ENCODE measurements at regions not wholly inside any gene's neighbourhood (a gene's known extent, or its start where the extent isn't known, plus 50 kb on each side); places are given as distances from the start of the nearest gene placed in this dataset.
A peak's percentile ranks its signal among the peaks of the same experiment; 100 is the strongest.

GRCh38 chr4:141565379-141566089 is 70.8 kb upstream of the IL15 start:
- in situ Hi-C loops (cut with HindIII; ENCODE audit: extremely low pct_ligation_motif_present, low pct_unique_long_range_greater_than_20kb) (no loop called here), intact Hi-C loops (cut with micrococcal nuclease; ENCODE audit: unreplicated experiment) (no loop called here)
- no peaks in the 10 kb centered on the region for H3K4me1 ChIP-seq (ENCODE audit: insufficient read depth, low read length)
- H4K20me1 ChIP-seq (ENCODE audit: insufficient read depth, low read length): no peaks in the 10 kb centered on the region
- H2AFZ ChIP-seq (ENCODE audit: low read length): no peak overlapping the region
- no peaks in the 10 kb centered on the region for H3K79me2 ChIP-seq (ENCODE audit: insufficient read depth, low read length)
- ATAC-seq: no peak
- no peak overlapping the region for H3K4me3 ChIP-seq (replicated peaks in 1 of 3; ENCODE audit: insufficient read depth in 1 of 3, low read depth in 2 of 3, low read length in 3 of 3)
- ChIA-PET POLR2A (no interaction called here), CTCF (ENCODE audit: low intra/inter-chr PET ratio, low total read pairs) (no interaction called here)
- H3K4me2 ChIP-seq (ENCODE audit: low read depth, low read length): no peak overlapping the region
- no peak overlapping the region for H3K27ac ChIP-seq (ENCODE audit: extremely low read length, insufficient read depth, low read length)
- 0% methylated on average over 3 of the region's 3 CpGs for WGBS (ENCODE audit: low lambda C conversion rate)
- FAIRE-seq: no peak
- no peaks in the 10 kb centered on the region for H3K36me3 ChIP-seq (replicated peaks in 1 of 2; ENCODE audit: control insufficient read depth in 1 of 2, insufficient read depth in 2 of 2, low read length in 2 of 2)
- TF ChIP-seq MAFK (conservative IDR thresholded peaks at IDR 0.05 in 1 of 2, IDR thresholded peaks at IDR 0.05 in 1 of 2; ENCODE audit: low read length in 2 of 2) (peak; percentile 51 to 62), MAFF (IDR thresholded peaks at IDR 0.05; ENCODE audit: low read depth, low read length) (peak; percentile 35), NFE2L2 (IDR thresholded peaks at IDR 0.05; ENCODE audit: low read length) (peak; percentile 67), ESRRA (CRISPR knock-in tag; IDR thresholded peaks at IDR 0.05; ENCODE audit: low read depth) (no peak)
- no TSS peak for BruUV-seq (replicated peaks)
- H3K9ac ChIP-seq (ENCODE audit: insufficient read depth, low read depth, low read length): no peak overlapping the region
- H3K27me3 ChIP-seq (ENCODE audit: control insufficient read depth in 1 of 2, insufficient read depth in 2 of 2, low read length in 2 of 2): no peaks in the 10 kb centered on the region
- peak; percentile 1 for DNase-seq (ENCODE audit: low spot score)
- no peaks in the 10 kb centered on the region for H3K9me3 ChIP-seq (ENCODE audit: low read length)

- no peaks in the 10 kb centered on the region for H3K79me2 ChIP-seq (ENCODE audit: insufficient read depth, low read length)
- no peak overlapping the region for H2AFZ ChIP-seq (ENCODE audit: low read length)
- no peaks in the 10 kb centered on the region for H3K36me3 ChIP-seq (replicated peaks in 1 of 2; ENCODE audit: control insufficient read depth in 1 of 2, insufficient read depth in 2 of 2, low read length in 2 of 2)
- FAIRE-seq (no peak), DNase-seq (ENCODE audit: low spot score) (no peak), ATAC-seq (no peak)
- H3K4me3 ChIP-seq (replicated peaks in 1 of 3; ENCODE audit: insufficient read depth in 1 of 3, low read depth in 2 of 3, low read length in 3 of 3): no peak overlapping the region
- no peaks in the 10 kb centered on the region for H3K4me1 ChIP-seq (ENCODE audit: insufficient read depth, low read length)
- intact Hi-C loops (cut with micrococcal nuclease; ENCODE audit: unreplicated experiment): no loop called here
- WGBS (ENCODE audit: low lambda C conversion rate): 17% methylated on average over 4 of the region's 4 CpGs
- in situ Hi-C loops (cut with HindIII; ENCODE audit: extremely low pct_ligation_motif_present, low pct_unique_long_range_greater_than_20kb): no loop called here
- H3K9ac ChIP-seq (ENCODE audit: insufficient read depth, low read depth, low read length): no peak overlapping the region
- POLR2A ChIA-PET: no interaction called here
- H3K9me3 ChIP-seq (ENCODE audit: low read length): no peaks in the 10 kb centered on the region; the same call in 1 of the 2 replicates
- H3K4me2 ChIP-seq (ENCODE audit: low read depth, low read length): no peak overlapping the region
- no peak overlapping the region for H3K27ac ChIP-seq (ENCODE audit: extremely low read length, insufficient read depth, low read length)
- no peaks in the 10 kb centered on the region for H3K27me3 ChIP-seq (ENCODE audit: control insufficient read depth in 1 of 2, insufficient read depth in 2 of 2, low read length in 2 of 2)
- no peaks in the 10 kb centered on the region for H4K20me1 ChIP-seq (ENCODE audit: insufficient read depth, low read length)
- CTCF ChIA-PET (ENCODE audit: low intra/inter-chr PET ratio, low total read pairs): no interaction called here
- no TSS peak for BruUV-seq (replicated peaks)
- TF ChIP-seq ZNF737 (CRISPR knock-in tag; IDR thresholded peaks at IDR 0.05; ENCODE audit: borderline replicate concordance): no peak
- no peak for TF ChIP-seq SMYD3 (CRISPR knock-in tag; IDR thresholded peaks at IDR 0.05)
- TF ChIP-seq IRX3 (CRISPR knock-in tag; IDR thresholded peaks at IDR 0.05; ENCODE audit: borderline replicate concordance, low read depth): no peak
- TF ChIP-seq ZC3H4 (CRISPR knock-in tag; IDR thresholded peaks at IDR 0.05; ENCODE audit: borderline replicate concordance): no peak
- TF ChIP-seq SKIL (CRISPR knock-in tag; IDR thresholded peaks at IDR 0.05; ENCODE audit: borderline replicate concordance): no peak
- no peak for TF ChIP-seq SUZ12 (IDR thresholded peaks at IDR 0.05; ENCODE audit: low read depth, low read length)
- TF ChIP-seq ELF3 (CRISPR knock-in tag; IDR thresholded peaks at IDR 0.05): no peak
- no peak for TF ChIP-seq SOX13 (IDR thresholded peaks at IDR 0.05)
- TF ChIP-seq SOX13 (CRISPR knock-in tag; conservative IDR thresholded peaks at IDR 0.05 in 1 of 2, IDR thresholded peaks at IDR 0.05 in 1 of 2): no peak
- no peak for TF ChIP-seq ZFP1 (CRISPR knock-in tag; IDR thresholded peaks at IDR 0.05)
- TF ChIP-seq FOXK2 (IDR thresholded peaks at IDR 0.05): no peak
- no peak for TF ChIP-seq KLF12 (CRISPR knock-in tag; IDR thresholded peaks at IDR 0.05; ENCODE audit: borderline replicate concordance)
- no peak for TF ChIP-seq PAWR (CRISPR knock-in tag; IDR thresholded peaks at IDR 0.05; ENCODE audit: borderline replicate concordance)
- TF ChIP-seq ZNF33A (CRISPR knock-in tag; IDR thresholded peaks at IDR 0.05; ENCODE audit: borderline replicate concordance): no peak
Observed at GRCh38 chr4:141567326-141567915, 69.0 kb upstream of the IL15 start.
